HG03378 (cell line): ENCODE measurements at regions not wholly inside any gene's neighbourhood (a gene's known extent, or its start where the extent isn't known, plus 50 kb on each side); places are given as distances from the start of the nearest gene placed in this dataset.

Experiments
- ATAC-seq: cut with Tn5 transposase; IDR thresholded peaks from one replicate; pipeline ENCODE4 v1.9.1; 2021; ENCODE audit warnings: mild to moderate bottlenecking, moderate library complexity; ENCODE audit not compliant: unreplicated experiment

DNA sequence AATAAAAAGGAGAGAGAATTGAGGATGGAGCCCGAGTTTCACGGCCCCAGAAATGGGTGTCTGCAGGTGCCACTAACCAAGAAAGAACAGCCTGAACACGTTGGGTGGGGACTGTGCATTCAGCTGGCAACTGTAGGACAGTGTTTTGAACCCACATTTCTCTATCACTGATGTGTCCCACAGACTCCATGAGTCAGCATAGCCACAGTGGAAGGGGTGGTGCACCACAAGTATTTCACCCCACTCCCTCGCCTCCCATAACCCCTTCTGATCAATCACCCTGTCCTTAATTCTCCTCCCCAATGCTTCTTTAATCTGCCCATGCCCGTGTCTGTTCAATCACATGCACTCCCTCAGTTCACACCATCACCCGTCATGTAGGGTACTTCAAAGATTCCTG is 291.5 kb downstream of the ZNF516 start:
- no peak for ATAC-seq

DNA sequence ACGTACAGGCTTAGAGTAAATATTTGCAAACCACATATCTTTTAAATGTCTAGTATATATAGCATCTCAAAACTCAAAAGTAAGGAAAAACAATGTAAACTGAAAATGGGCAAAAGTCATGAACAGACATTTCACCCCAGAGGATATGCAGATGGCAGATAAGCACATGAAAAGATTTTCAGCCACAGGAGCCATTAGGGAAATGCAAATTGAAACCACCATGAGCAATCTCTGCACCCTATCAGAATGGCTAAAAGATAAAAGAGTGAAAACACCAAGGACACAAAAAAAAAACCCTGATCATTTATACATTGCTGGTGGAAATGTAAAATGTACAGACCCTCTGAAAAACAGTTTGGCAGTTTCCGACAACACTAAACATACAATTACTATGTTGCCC is 292.7 kb downstream of the ZNF516 start:
- ATAC-seq: no peak

DNA sequence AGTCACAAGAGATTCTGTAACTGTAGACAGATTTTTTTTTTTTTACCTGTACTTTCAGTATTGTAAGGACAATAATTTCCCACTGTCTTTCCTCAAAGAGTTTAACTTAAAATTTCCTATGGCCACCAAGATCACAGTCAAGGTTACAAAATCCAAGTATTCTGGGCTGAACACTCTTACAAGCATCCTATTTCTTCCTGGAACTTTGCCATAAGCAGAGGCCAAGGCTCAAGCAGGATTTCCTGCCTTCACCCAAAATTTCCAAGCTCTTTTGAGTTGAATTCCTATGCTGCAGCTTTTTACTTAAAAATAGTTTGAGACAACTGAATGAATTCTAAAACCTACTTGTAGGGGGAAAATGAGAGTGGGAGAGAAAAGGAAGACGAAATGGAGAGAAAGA is 299.4 kb downstream of the ZNF516 start:
- no peak for ATAC-seq

DNA sequence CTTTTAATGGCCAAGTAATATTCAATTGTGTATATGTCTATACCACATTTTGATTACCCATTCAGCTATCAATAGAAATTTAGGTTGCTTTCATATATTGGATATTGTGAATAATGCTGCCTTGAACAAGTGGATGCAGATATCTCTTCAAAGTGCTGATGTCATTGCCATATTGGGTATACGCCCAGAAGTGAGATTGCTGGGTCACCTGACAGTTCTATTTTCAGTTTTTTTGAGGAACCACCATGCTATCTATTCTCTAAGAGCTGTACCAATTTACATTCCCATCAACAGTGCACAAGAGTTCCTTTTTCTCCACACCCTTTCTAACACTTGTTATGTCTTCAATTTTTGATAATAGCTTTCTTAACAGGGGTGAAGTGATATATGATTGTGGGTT is 306.9 kb downstream of the ZNF516 start:
- no peak for ATAC-seq

DNA sequence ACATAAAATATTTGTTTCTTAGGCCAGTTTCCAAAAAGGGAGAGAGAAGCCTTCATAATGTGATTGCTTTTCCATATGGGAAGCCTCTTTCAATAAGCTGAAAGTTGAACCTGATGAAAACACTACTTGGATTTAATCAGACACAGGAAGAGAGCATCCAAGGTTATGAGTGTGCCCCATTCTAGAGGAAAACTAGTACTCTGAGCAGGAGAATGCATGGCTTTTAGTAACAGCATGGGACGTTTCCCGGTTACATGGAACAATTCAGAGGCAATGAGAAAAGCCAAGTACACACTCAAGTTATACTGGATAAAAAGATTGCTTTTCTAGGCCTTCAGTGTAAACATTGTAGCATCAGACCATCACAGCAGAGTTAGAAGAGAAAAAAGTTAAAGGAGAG is 315.8 kb downstream of the ZNF516 start:
- ATAC-seq: no peak

DNA sequence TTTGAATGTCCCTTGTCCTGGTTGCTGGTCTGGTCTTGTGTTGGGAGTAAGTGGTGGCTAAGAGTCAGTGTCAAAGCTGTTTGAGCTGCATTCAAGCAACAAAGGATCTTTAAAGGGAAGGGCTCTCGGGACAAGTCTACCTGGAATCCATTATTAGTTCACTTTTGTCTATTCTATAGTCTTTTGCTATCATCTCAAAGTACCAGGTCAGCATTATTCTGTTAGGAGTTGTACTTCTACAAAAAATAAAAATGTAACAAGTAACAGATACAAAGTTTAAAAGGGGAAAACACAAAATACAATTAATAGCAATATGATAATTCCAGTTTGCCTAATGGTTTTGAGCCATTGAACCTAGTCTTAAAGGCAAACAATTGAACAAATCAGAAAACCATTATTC is 317.9 kb downstream of the ZNF516 start:
- no peak for ATAC-seq

DNA sequence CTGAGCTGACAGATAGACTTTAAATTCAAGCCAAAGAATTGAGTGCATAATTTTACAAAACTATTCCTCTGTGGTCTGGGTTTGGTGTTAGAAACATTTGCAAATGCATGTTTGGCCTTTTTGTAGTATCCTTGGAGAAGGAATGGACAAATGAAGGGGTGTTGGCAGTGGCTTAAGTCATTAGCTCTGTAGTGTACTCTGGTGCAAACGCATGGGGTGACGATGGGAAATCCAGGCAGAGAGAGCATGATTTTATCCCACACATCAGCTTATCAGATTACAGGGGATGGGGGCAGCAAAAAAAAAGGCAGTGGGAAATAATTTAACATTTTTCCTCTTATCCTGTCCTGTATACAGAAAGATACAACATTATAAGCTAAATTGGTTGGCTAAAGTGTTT is 320.6 kb downstream of the ZNF516 start:
- ATAC-seq: no peak

DNA sequence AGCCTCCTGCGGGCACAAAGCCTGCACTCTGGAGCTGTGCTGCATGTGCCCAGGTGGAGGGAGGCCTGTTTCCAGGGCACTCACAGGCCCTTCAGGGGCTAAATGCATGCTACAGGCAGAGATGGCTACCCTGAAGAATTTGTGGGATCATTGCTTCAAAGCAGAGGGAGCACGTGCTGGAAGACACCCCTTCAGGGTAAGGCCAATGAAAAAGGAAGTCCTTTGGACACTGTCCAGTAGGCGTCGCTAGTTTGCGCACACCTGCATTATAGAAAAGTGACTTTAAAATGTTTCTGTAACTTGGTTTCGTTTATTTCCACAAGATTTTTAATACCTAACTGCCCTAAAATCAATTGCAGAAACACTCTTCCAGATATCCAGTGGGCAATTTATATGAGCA is 325.3 kb downstream of the ZNF516 start:
- ATAC-seq: no peak

DNA sequence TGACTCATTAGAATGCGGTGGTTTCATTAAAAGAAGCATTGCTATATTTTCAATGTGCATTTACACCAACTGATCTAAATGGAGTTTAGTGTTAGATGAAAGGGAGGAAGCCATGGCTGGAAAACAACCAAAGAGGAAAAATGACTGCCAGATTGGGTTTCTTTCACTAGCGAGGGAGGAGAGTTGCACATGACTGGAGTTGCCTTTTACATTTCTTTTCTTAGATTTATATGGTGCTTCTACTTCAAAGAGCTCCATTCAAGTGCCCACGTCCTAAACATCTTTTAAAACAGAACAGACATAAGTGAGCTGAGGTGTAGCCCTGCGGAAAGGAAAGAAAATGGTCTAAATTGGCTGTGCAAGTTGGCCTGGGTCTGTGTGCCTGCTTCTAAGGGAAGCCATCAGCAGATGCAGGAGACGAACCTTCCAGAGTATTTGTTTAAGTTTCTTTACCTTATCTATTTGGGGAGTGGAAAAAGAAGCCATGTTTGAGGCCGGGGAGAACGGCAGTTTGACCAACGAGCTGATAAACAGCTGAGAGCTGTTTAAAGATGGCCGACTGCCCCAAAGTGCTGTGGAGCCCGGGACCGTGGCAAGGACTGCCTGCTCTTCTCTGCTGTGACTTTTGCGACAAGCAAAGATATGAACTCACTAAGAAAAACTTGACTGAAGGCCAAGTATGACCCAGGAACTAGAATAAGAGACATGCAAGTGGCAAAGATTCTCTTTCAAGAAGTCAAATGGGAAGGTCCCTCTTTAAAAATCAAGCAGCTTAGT is 327.0 kb downstream of the ZNF516 start:
- no peak for ATAC-seq

DNA sequence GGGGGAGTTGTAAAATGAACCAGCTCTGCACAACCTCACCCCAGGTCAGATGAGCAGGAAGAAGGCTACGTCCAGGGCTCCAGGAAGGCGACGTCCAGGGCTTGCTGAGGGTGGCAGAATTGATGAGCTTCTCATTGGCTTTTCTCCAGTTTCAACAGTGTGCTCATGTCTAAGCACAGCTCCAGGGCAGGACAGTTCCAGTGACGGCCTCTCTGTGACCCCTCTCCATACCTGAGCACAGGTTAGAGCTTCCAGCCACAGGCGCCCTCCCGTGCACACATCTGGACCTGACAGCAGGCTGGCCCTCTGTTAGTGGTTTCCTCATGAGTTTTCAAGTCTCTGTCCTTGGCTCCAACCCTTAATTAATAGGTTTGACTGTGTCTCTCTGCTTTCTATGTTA is 327.6 kb downstream of the ZNF516 start:
- no peak for ATAC-seq

DNA sequence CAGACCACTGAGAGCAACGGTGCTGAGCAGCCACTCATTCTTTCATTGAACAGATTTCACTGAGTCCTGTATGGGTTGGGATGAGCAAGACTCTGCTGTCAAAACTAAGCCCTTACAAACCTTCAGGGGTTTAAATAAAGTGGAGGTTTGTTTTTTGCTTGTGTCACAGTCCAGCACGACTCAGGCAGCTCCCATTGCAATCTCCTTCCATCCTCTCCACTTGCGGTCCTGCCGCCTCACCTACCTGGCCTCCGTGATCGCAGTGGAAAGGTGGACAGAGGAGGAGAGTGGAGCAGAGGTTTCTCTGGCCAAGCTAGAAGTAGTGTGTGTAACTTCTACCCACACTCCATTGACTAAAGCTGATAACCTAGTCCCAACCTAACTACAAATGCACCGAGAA is 332.2 kb downstream of the ZNF516 start:
- no peak for ATAC-seq

DNA sequence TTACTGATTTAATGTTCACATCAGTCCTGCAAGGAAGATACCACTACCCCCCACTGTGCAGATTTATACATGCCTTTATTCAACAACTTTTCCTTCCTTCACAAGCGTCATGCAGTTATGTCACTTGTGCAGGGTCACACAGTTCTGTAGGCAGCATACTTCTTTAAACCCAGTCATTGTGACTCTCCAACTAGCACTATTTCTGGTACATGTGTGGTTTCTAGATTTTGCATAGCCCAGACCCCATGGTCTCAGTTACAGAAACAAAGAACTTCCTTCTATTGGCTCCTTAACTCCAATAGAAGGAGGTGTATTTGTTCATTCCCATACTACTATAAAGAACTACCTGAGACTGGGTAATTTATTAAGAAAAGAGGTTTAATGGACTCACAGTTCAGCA is 333.1 kb downstream of the ZNF516 start:
- no peak for ATAC-seq

DNA sequence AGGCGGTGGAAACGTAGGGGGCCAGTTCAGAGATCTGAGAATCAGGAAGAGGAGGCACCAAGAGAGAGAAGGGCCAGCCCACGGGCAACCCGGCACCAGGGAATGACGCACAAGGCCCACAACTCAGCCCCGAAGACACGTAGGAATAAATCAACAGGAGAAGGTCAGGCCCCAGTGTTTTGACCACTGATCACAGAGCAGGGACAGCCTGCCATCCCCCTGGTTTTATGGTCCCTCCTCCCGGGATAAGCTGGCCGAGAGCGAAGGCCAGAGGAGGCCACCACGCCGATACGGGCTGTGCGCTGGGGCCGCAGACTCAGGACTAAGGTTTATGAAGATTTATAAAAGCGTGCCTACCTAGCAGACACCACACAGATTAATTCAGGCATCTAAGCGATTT is 341.4 kb downstream of the ZNF516 start:
- no peak for ATAC-seq

DNA sequence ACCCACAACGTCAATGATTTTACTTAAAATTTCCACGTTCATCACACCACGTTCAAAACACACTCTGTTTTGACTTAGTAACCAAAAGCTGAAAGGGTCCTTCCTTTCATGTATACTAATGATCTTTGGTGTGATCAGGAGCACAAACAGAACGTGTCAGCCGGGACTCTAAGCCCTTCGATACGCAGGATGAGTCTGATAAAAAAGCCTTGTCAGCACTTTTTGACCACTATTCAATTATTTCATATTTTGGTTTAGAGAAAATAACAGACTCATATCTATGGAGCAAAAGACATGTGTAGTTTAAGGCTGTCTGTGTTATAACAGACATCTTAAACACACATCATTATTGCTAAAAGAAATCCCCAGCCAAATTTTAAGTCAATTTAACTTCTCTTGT is 345.3 kb downstream of the ZNF516 start:
- ATAC-seq: no peak

DNA sequence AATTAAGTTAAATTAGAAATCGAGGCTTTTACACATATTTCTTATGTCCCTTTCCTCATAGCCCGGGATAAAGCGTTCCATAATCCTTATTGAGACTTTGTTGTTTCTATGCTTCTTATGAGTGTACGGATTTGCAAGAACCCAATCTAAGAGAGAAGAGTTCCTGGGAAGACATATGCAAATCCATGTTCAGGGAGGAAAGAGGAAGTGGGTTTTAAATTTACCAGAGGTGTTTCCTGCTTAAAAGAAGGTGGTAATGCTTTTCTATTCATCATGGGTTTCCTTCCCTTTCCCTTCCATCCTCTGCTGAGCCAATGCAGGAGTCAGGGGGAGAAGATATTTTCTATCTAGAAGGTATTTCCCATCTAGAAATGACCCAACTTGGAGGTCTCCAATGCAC is 345.8 kb downstream of the ZNF516 start:
- ATAC-seq: no peak

DNA sequence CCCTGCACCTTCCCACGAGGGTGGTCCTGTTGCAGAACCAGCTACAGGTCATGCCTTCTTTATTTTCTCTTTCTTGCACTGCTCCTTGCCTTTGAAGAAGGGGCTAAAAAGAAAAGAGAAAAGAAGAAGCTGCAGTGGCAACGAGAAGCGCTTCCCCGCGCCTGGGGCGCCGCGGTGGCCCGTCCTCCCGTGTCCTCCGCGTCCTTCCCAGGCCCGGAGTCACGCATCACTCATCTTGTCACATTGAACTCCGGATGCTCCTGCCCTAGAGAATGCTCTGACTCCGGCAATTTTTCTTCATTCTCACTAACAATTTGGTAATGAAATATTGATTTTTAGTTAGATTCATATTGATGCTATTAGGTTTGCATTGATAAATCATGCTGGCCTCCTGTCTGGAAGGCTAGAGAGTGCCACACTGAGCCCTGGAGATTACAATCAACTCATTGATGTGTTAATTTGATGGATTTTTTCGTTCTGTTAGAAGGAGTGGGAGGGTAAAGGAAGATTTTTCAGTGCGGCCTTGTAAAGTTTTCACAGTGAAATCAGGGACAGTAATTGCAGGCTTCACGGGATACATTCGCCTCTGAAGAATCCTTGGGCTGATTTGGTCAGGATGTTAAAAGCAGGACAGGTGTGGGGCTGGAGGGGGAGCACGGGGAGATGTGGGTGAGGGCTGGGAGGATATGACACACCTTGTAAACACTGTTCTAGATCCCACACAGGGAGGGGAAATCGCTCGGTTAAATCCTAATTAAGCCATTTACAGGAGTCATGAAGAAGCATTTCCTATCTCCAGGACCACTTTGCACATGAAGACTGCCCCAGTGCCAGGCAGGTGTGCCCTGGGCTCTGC is 349.3 kb downstream of the ZNF516 start:
- no peak for ATAC-seq

DNA sequence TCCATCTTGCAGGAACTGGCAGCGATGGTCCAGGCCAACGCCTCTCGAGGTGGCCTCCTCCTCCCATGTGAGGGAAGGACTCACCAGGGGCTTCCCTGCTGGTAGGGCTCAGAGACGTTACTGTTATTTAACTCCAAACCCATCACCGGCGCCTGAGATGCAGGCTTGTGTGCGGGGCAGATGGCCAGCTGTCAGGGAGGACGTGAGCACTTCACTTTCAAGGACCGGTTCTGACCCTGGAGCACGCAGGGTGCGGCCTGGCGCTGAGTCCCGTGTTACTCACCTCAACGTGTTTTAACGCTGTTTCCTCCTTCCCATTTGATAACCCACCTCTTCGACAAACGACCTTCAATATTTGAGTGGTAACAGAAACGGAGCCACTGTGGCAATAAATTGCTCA is 350.2 kb downstream of the ZNF516 start:
- no peak for ATAC-seq

DNA sequence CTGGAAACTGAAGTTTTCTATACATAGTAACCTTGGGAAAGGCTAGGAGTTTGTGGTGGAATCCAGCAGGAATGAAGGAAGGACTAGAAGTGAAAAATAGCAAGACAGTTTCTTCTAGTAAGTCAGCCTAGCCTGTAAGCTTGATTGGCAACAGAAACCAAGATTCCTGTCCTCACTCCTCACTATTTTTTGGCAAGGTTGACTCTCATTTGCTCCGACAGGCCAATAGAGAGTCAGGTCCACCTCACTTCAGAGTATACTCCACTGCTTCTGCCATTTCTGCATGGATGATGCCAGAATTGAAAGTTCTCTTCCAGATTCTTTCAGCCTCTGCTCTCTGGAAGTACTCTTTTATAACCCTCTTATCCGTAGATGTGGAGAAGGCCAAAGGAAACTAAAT is 352.4 kb downstream of the ZNF516 start:
- no peak for ATAC-seq

DNA sequence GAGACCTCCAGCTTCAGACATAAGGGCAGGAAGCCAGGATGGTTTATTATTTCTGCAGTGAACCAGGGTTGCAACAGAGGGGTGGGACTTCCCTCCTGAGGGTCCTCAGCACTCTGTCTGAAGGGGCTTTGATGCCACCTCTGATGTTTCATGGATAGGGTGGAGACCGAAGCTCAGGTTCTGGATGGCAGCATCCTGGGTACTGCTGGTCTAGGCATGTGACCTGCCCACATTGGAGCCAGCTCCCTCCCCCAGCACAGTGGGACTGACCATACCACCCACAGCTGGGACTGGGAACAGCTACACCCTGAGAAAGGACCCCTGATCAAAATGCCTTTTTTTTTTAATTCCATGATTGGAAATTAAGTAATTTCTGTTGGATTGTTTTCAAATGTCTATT is 355.2 kb downstream of the ZNF516 start:
- ATAC-seq: no peak

DNA sequence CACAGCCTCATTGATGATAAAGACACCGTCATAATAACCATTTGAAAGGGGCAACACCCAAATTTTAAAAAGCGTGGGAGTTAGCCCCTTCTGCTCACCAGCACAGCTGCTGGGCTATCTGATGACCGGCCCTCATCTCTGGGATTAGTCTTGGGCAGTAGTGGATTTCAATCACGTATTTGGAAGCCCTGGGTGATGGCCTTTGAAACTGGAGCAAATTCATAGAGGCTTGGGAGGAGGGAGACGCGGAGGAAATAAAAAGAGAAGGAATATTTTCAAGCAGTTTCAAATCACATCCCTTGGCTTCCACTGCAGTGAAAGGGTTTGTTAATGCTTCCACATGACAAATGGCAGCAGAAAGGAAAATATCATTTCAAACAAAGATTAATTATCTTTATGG is 357.8 kb downstream of the ZNF516 start:
- ATAC-seq: no peak

DNA sequence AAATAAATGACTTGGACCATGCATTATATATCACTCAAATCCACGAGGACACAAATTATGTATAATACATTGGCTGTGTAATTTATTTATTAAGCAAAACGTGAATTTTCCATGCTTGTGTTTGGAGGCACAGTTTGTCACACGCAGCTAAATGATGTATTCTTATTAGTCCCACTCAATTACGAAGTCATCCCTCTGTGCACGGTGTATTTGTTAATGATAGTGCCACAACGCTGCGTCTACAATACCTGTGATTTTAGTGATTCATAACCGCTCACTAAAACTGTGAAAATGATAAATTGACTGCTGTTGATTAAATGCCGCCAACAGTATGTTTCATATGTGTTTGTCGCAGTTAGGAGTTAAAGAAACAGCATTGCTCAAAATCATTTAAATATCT is 358.3 kb downstream of the ZNF516 start:
- no peak for ATAC-seq

DNA sequence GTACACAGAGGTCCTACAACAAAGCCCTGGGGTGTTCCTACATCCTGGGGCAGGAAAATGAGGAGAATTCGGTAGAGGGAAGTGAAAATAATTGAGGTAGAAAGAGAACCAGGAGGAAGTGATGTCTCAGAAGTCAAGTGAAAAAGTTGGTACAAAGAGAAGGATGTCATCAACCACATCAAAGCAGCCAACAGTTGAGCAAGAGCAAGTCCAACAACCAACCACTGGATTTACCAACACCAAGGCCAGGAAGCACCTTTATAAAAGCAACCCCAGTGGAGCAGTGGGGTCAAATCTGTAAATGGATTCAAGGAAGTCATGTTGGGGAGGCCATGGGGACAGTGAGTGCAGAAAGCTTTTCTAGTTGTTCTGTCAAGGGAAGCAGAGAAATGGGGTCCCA is 360.4 kb downstream of the ZNF516 start:
- no peak for ATAC-seq
